ENCODE measurements at regions not wholly inside any gene's neighbourhood (a gene's known extent, or its start where the extent isn't known, plus 50 kb on each side); places are given as distances from the start of the nearest gene placed in this dataset.

GRCh38 chr18:62663731-62664336, 51.5 kb upstream of the PHLPP1 start:
- H3K4me1 ChIP-seq, result no peaks in the 10 kb centered on the region
- no peak overlapping the region for H3K4me3 ChIP-seq
- no peaks in the 10 kb centered on the region for H3K36me3 ChIP-seq
- no peak overlapping the region for H3K27ac ChIP-seq
- TF ChIP-seq, protein P1, sequence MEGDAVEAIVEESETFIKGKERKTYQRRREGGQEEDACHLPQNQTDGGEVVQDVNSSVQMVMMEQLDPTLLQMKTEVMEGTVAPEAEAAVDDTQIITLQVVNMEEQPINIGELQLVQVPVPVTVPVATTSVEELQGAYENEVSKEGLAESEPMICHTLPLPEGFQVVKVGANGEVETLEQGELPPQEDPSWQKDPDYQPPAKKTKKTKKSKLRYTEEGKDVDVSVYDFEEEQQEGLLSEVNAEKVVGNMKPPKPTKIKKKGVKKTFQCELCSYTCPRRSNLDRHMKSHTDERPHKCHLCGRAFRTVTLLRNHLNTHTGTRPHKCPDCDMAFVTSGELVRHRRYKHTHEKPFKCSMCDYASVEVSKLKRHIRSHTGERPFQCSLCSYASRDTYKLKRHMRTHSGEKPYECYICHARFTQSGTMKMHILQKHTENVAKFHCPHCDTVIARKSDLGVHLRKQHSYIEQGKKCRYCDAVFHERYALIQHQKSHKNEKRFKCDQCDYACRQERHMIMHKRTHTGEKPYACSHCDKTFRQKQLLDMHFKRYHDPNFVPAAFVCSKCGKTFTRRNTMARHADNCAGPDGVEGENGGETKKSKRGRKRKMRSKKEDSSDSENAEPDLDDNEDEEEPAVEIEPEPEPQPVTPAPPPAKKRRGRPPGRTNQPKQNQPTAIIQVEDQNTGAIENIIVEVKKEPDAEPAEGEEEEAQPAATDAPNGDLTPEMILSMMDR (IDR thresholded peaks at IDR 0.05), result no peak
- no peak for TF ChIP-seq POLR2A (IDR thresholded peaks at IDR 0.05)
- ATAC-seq (no peak), DNase-seq (no peak)
- no peaks in the 10 kb centered on the region for H3K9me3 ChIP-seq
- intact Hi-C loops (cut with DNase I), result no loop called here
- no peaks in the 10 kb centered on the region for H3K27me3 ChIP-seq
- WGBS (ENCODE audit: insufficient coverage, low coverage, low lambda C conversion rate, missing lambda C conversion rate), result 66% methylated on average over 4 of the region's 5 CpGs

DNA sequence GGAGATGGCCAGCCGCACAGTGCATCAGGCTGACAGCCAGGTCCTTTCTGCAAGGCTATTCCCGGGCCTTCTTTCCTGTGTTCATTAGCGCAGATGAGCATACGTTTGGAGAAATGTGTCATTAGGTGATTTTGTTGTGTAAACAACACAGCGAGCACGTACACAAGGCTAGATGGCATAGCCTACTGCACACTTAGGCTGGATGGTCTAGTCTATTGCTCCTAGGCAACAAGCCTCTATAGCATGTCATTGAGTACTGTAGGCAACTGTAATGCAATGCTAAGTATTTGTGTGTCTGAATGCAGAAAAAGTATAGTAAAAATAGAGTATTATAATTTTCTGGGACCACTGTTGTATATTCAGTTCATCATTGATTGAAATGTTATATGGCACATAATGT, 50.9 kb upstream of the PHLPP1 start:
- no peaks in the 10 kb centered on the region for H3K27me3 ChIP-seq
- H3K27ac ChIP-seq, result no peak overlapping the region
- H3K4me1 ChIP-seq, result no peaks in the 10 kb centered on the region
- ATAC-seq (no peak), DNase-seq (no peak)
- 90% methylated on average over 4 of the region's 6 CpGs for WGBS (ENCODE audit: insufficient coverage, low coverage, low lambda C conversion rate, missing lambda C conversion rate)
- no peaks in the 10 kb centered on the region for H3K9me3 ChIP-seq
- TF ChIP-seq, protein P1 (IDR thresholded peaks at IDR 0.05), result no peak
- TF ChIP-seq POLR2A (IDR thresholded peaks at IDR 0.05), result no peak
- intact Hi-C loops (cut with DNase I), result no loop called here
- H3K36me3 ChIP-seq, result no peaks in the 10 kb centered on the region
- no peak overlapping the region for H3K4me3 ChIP-seq

GRCh38 chr18:62665188-62665587, 50.2 kb upstream of the PHLPP1 start:
- Histone ChIP-seq H3K9me3 (no peaks in the 10 kb centered on the region), H3K27ac (no peak overlapping the region), H3K4me1 (no peaks in the 10 kb centered on the region), H3K36me3 (no peaks in the 10 kb centered on the region), H3K27me3 (no peaks in the 10 kb centered on the region), H3K4me3 (no peak overlapping the region)
- ATAC-seq (no peak), DNase-seq (no peak)
- TF ChIP-seq POLR2A (IDR thresholded peaks at IDR 0.05), result no peak
- TF ChIP-seq, protein P1 (IDR thresholded peaks at IDR 0.05), result no peak
- intact Hi-C loops (cut with DNase I), result no loop called here
- WGBS (ENCODE audit: insufficient coverage, low coverage, low lambda C conversion rate, missing lambda C conversion rate), result 94% methylated on average over 4 of the region's 4 CpGs

Small RNA genes in the stretch of these regions (small RNA-seq; reads per million reads assigned to genes)
- gene RN7SL705P, result 0 to 0.19 reads per million in 2 experiments

Measured in right lobe of liver (tissue), 6 donors.